Fibroblast of peridontal ligament (primary cell): ENCODE measurements at regions not wholly inside any gene's neighbourhood (a gene's known extent, or its start where the extent isn't known, plus 50 kb on each side); places are given as distances from the start of the nearest gene placed in this dataset.

Source experiments
- DNase-seq: peaks from one replicate; pipeline ENCODE4 v3.0.0-alpha.2; 2010; ENCODE audit errors: extremely low read depth

- DNase-seq: no peak
Measured at GRCh38 chr4:181731900-181732299, 511.3 kb upstream of the TENM3 start.

- no peak for DNase-seq
Measured at GRCh38 chr4:181737744-181738143, 505.5 kb upstream of the TENM3 start.

GRCh38 chr4:181739031-181739430, 504.2 kb upstream of the TENM3 start:
- DNase-seq: no peak

- DNase-seq: no peak
Measured at GRCh38 chr4:181741513-181741912, 501.7 kb upstream of the TENM3 start.

GRCh38 chr4:181745933-181746625, 497.1 kb upstream of the TENM3 start:
- DNase-seq: no peak

GRCh38 chr4:181748581-181748980, 494.6 kb upstream of the TENM3 start:
- no peak for DNase-seq

GRCh38 chr4:181752516-181752915, 490.7 kb upstream of the TENM3 start:
- DNase-seq: peak; percentile 16

GRCh38 chr4:181753207-181753606, 490.0 kb upstream of the TENM3 start:
- no peak for DNase-seq

GRCh38 chr4:181755846-181756245, 487.4 kb upstream of the TENM3 start:
- no peak for DNase-seq

- DNase-seq: no peak
Measured at GRCh38 chr4:181756451-181757095, 486.6 kb upstream of the TENM3 start.

GRCh38 chr4:181757098-181757497, 486.1 kb upstream of the TENM3 start:
- no peak for DNase-seq

- no peak for DNase-seq
Measured at GRCh38 chr4:181757910-181758660, 485.1 kb upstream of the TENM3 start.

- DNase-seq: no peak
Measured at GRCh38 chr4:181760560-181760959, 482.6 kb upstream of the TENM3 start.

GRCh38 chr4:181761156-181761555, 482.0 kb upstream of the TENM3 start:
- peak; percentile 22 for DNase-seq

- no peak for DNase-seq
Measured at GRCh38 chr4:181766061-181766548, 477.1 kb upstream of the TENM3 start.

- DNase-seq: no peak
Measured at GRCh38 chr4:181770971-181771370, 472.2 kb upstream of the TENM3 start.

- DNase-seq: no peak
Measured at GRCh38 chr4:181775298-181775697, 467.9 kb upstream of the TENM3 start.

- DNase-seq: no peak
Measured at GRCh38 chr4:181776264-181777054, 466.7 kb upstream of the TENM3 start.

GRCh38 chr4:181777518-181777917, 465.7 kb upstream of the TENM3 start:
- no peak for DNase-seq

GRCh38 chr4:181784881-181785280, 458.3 kb upstream of the TENM3 start:
- no peak for DNase-seq

- no peak for DNase-seq
Measured at GRCh38 chr4:181792641-181793040, 450.6 kb upstream of the TENM3 start.

- no peak for DNase-seq
Measured at GRCh38 chr4:181793096-181793495, 450.1 kb upstream of the TENM3 start.
